ENCODE measurements at regions not wholly inside any gene's neighbourhood (a gene's known extent, or its start where the extent isn't known, plus 50 kb on each side); places are given as distances from the start of the nearest gene placed in this dataset.

DNA sequence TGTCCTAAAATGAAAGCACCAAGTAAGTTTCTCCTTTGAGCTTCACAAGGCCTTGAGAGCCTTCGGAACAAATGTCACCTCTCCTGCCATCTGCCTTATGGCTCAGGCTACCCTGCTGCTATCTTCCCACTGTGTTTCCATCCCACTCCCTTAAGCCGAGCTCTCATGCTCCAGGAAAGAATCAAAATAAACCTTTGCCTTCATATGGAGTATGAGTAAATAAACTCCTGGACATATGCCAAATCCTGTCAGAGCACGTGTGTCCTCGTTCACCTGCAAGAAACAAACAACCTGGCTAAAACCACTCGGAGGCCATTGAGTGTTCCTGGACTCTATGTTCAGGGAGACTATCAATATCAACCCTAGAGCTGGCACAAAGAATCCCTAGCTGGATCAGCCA, 122.3 kb upstream of the CCDC112 start:
- in situ Hi-C loops (cut with HindIII; ENCODE audit: low pct_unique_long_range_greater_than_20kb, low sequenced_read_pairs) = no loop called here
- no peak for DNase-seq (ENCODE audit: low read depth)

DNA sequence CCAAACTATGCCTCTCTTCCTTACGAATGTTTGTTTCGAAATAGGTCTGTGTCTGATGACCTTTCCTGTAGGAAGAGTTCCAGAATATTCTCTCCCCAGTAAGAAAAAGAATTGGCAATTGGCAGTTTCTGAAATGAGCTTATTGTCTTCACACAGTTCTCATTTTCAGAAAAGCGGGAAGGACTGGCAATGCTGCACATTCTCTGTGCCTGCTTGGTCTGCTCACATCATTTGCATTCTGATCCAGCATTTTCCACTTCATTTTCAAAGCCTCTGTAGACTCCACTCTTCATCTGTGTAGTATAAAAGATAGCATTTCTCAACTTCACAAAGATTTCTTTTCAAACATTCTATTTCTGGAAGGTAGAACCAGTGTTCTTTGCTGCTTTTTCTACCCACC, 120.6 kb upstream of the CCDC112 start:
- DNase-seq (ENCODE audit: low read depth) = no peak
- in situ Hi-C loops (cut with HindIII; ENCODE audit: low pct_unique_long_range_greater_than_20kb, low sequenced_read_pairs) = no loop called here

DNA sequence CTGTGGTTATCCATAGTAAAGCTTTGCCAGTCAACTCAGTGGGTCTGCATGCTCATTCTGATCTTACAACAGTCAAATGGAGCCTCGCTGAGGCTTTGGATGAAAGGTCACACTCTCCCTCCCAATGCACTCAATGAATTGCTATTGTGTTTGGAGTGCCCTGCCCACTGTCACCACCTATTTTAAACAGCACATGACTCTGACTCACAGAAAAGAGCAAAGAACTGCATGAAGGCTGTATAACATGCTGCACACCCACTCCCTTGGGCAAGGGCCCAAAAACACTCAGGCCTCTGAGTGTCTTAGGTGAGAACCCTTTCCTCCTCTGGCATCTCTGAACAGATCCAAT, 118.7 kb upstream of the CCDC112 start:
- peak; percentile 83 for DNase-seq (ENCODE audit: low read depth)
- in situ Hi-C loops (cut with HindIII; ENCODE audit: low pct_unique_long_range_greater_than_20kb, low sequenced_read_pairs) = no loop called here

DNA sequence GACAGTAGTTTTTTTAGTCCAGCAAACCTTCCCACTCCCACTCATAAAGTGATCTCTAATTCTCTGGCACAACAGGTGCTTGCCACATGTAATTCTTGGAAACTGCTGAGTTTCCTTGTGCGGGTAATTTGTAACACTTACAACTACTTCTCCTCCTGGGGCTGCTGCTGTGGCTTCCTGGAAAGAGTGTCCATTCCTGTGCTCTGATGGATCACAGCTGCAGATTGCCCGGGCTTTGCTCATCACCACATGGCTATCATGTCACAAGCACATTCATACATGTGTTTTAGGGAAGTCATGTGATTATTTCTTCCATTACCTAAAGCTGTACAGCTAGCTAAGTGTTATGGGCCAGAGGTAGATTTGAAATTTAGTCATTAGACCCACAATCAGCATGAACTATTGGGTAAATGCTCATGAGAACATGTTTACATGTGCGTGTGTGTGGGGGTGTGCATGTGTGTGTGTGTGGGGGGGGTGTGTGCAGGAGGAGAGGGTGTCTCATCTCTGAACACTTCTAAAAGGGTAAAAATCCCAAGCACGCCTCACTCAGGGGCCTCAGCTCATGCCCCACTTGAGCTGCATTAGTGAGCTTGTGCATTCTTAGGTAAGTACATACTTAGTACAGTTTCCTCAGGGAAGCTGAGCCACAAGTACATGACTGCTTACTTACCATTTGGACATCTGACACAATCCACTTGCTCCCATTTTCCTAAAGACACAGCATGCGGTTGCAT, 118.1 kb upstream of the CCDC112 start:
- in situ Hi-C loops (cut with HindIII; ENCODE audit: low pct_unique_long_range_greater_than_20kb, low sequenced_read_pairs) = no loop called here

DNA sequence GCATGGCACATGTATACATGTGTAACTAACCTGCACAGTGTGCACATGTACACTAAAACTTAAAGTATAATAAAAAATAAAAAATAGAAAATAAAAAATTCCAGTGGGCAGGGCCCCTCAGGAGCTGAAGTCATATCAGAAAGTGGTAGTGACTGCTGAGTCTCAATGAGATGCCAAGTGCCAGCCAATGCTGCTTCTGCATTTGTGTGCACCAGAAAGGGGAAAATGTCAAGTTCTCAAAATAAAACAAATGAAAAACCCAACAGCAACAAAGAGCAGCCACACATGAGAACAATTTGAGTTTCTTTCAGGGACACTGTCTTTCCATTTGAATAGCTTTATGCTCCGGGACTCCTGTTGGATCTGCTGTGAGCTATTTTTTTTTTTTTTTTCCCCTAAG, 117.2 kb upstream of the CCDC112 start:
- no peak for DNase-seq (ENCODE audit: low read depth)
- in situ Hi-C loops (cut with HindIII; ENCODE audit: low pct_unique_long_range_greater_than_20kb, low sequenced_read_pairs) = no loop called here

More for the DNA sequence above, 118.1 kb upstream of the CCDC112 start:
- peak; percentile 8 for DNase-seq (ENCODE audit: low read depth)

DNA sequence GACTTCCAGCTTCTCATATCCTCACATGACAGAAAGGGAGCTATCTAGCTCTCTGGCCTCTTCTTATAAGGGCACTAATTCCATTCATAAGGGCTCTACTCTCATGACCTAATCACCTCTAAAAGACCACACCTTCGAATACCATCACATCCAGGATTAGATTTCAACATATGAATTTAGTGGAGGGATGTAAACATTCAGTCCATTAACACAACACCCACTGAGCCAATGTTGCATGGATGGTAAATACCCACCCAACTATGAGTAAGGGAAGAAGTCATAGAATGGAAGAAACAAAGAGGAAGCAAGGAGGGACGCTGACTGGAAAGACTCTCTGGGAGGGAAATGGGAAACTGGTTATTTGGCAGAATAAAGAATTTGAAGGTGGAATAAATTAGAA, 112.6 kb upstream of the CCDC112 start:
- no peak for DNase-seq (ENCODE audit: low read depth)
- in situ Hi-C loops (cut with HindIII; ENCODE audit: low pct_unique_long_range_greater_than_20kb, low sequenced_read_pairs) = no loop called here

DNA sequence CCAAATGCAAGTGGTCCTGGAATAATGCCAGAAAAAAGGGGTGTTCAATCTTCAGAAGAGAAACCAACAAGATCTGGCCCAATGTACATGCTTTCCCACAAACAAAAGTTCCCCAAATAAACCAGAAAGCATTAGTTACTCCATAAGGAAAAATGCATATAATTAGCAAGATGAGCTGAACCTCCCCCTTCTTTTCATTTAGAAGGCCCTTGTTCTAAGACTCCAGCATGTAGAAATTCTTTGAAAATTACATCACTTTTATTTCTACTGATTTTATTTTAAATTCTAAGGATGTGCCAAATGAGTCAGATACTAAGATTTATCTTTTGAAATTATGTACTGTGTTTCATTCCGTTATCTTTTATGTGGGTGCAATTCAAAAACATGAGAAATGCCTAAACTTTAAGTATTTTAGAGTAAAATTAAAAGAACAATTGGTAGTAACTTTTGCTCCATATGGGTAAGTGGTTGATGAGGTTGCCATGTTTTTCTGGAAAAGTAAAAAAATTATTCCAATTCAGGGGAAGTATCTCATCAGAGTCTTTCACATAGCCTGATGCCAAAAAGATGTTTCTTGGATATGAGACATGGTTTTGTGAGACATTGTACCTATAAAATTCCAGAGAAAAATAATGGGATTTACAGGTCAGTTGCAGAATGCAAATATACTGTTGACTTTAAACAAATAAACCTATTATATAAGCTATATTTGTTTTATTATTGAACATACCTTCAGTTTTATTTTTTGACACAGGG, 106.5 kb upstream of the CCDC112 start:
- in situ Hi-C loops (cut with HindIII; ENCODE audit: low pct_unique_long_range_greater_than_20kb, low sequenced_read_pairs) = no loop called here
- no peak for DNase-seq (ENCODE audit: low read depth)

DNA sequence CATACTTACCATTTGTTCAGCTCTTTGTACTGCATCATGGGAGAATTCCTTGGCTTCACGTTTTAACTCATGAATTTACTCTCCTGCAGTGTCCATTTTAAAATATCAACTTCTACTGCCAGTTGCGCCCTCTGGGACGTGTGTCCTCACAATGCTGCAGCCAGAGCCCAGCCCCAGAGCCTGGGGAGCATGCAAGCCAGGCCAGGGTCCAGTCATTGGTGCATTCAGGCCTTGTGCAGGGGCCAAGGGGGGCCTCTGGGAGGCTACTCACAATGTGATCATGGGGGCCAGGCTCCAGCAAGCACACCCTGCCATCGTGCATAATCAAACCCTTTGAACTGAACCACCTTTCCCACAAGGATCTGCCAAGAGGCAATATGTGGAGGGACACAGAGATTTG, 105.6 kb upstream of the CCDC112 start:
- in situ Hi-C loops (cut with HindIII; ENCODE audit: low pct_unique_long_range_greater_than_20kb, low sequenced_read_pairs) = no loop called here
- DNase-seq (ENCODE audit: low read depth) = no peak

DNA sequence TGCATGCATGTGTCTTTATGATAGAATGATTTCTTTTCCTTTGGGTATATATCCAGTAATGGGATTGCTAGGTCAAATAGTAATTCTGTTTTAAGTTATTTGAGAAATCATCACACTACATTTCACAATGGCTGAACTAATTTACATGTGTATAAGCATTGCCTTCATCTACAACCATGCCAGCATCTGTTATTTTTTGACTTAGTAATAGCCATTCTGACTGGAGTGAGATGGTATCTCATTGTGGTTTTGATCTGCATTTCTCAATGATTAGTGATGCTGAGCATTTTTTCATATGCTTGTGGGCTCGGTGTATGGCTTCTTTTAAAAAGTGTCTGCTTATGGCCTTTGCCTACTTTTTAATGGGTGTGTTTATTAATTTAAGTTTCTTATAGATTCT, 102.3 kb upstream of the CCDC112 start:
- DNase-seq (ENCODE audit: low read depth) = no peak
- in situ Hi-C loops (cut with HindIII; ENCODE audit: low pct_unique_long_range_greater_than_20kb, low sequenced_read_pairs) = no loop called here

DNA sequence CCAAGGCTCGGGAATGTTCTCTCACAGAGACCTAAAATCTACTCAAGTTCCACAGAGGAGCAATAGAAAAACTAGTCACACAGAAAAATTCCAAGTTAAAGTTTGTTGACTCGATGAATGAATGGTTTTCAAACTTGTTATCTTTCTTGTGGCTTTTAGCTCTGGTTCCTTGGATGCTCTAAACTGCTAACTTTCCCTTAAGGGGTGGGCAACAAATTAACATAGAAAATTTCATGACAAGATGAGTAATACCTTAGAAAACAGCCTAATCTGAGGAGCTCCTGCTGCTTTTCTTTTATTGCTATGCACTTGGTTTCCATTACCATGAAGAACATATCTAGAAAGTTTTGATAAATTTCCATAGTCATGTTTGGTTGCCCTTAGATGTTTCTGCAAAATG, 100.2 kb upstream of the CCDC112 start:
- no peak for DNase-seq (ENCODE audit: low read depth)
- in situ Hi-C loops (cut with HindIII; ENCODE audit: low pct_unique_long_range_greater_than_20kb, low sequenced_read_pairs) = no loop called here

DNA sequence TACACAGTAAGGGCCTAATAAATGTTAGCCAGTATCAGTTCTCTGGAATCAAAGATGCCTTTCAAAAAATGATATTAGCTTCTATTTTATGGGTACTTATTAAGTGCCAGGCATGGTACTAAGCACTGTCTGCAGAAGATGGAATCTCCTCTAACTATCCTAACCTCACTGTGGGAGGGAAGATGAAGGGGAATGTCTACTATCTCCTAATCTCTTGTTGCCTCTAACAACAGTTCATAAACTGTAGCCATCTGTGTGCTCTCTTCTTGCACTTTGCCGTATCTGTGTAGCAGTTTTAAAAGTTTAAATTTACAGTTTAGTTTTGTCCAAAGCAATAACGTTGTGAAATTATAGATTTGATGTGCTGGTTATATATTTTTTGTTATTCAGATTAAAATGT, 99.6 kb upstream of the CCDC112 start:
- in situ Hi-C loops (cut with HindIII; ENCODE audit: low pct_unique_long_range_greater_than_20kb, low sequenced_read_pairs) = no loop called here
- no peak for DNase-seq (ENCODE audit: low read depth)

DNA sequence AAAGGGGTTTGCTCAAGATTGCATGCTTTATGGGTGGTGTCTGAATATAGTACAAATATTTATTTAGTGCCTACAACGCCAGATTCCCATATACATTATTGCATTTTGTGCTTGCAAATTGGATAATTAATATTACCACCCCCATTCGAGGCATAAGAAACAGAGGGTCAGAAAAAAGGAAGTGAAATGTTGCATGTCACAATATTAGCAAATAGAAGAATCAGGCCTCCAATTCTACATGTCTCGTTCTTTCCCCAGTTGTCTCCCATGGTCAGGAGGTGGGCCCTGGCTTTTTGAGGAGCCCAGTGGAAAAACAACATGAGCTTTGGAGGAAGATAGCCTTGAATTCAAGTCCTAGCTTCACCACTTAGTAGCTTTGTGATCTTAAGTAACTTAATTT, 98.1 kb upstream of the CCDC112 start:
- in situ Hi-C loops (cut with HindIII; ENCODE audit: low pct_unique_long_range_greater_than_20kb, low sequenced_read_pairs) = no loop called here
- no peak for DNase-seq (ENCODE audit: low read depth)

DNA sequence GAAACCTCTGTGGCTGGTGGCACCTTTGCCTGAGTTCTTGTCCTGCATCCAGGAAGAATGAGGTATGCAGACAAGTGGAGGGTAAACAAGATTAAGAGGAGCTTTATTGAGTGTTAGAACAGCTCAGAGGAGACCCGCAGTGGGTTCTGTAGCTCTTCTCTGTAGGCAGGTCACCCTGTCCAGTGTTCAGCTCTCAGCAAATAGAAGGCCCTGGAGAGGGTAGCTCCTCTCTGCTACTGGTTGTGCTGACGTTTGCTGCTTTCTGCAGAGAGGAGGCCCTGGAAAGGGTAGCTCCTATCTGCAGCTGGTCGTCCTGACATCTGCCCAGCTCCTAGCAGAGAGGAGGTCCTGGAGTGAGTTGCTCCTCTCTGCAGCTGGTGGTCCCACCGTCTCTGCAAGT, 96.8 kb upstream of the CCDC112 start:
- DNase-seq (ENCODE audit: low read depth) = no peak
- in situ Hi-C loops (cut with HindIII; ENCODE audit: low pct_unique_long_range_greater_than_20kb, low sequenced_read_pairs) = no loop called here

DNA sequence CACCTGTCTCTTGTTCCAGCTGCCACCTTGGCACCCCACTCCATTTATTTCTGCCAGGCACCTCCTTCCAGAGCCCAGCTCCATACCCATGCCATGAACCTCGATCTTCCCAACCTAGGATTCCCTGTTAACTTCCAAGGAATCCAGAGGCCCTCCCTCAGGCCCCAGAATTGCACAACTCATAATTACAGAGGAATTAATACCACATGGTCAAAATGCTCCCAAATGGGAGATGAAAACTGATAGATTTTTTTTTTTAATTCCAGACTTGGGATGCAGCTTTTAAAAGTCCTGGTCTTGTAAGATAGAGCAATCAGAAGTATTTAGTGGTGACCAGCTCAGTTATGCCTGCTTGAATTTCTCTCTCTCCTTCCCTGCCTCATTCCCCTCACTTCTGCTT, 96.2 kb upstream of the CCDC112 start:
- in situ Hi-C loops (cut with HindIII; ENCODE audit: low pct_unique_long_range_greater_than_20kb, low sequenced_read_pairs) = no loop called here

DNA sequence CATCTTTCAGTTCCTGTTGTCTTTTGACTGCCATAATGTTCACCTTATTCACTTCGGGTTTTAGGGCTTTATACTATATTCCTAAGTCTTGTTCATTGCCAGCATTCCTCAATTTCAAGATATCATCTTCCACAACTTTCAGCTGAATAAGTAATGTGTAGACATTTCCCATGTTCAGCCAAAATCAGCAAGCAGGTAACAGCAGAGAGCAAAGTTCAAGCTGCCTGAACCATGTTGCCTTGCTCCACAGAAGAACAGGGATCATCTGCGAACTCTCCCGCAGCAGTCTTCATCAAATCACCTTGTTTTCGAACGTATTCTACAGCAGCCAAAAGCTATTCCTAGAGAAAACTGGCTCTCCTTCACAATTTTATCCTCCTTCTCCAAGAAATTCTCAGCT, 95.3 kb upstream of the CCDC112 start:
- in situ Hi-C loops (cut with HindIII; ENCODE audit: low pct_unique_long_range_greater_than_20kb, low sequenced_read_pairs) = no loop called here
- DNase-seq (ENCODE audit: low read depth) = no peak

More for the DNA sequence above, 96.2 kb upstream of the CCDC112 start:
- DNase-seq (ENCODE audit: low read depth) = no peak

DNA sequence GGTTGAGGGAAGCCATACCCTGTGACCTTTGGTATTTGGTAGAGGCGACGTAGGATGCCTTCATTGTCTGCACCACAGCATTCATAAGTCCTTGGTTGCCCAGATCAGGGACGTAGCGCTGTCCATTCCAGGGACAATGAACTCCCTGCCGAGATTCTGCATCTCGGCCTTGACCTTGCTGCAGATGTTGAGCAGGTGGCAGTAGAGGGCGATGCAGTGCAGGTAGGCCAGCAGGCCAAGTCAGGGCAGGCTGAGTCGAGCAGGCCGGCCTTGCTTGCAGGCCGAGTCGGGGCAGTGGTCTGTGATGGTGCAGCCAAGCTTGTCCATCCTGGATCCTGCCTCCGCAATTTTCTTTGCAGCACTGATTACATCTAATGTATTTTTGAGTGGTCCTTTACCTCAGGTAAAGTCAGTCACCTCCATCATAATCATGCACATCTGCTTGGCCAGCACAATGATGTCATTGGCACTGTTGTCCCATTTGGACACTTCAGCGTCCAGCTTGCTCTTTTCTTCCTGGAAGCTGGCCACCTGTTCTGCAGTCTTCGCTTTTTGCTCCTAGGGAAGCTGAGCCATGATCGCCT, 93.4 kb upstream of the CCDC112 start:
- DNase-seq (ENCODE audit: low read depth) = no peak
- in situ Hi-C loops (cut with HindIII; ENCODE audit: low pct_unique_long_range_greater_than_20kb, low sequenced_read_pairs) = no loop called here

DNA sequence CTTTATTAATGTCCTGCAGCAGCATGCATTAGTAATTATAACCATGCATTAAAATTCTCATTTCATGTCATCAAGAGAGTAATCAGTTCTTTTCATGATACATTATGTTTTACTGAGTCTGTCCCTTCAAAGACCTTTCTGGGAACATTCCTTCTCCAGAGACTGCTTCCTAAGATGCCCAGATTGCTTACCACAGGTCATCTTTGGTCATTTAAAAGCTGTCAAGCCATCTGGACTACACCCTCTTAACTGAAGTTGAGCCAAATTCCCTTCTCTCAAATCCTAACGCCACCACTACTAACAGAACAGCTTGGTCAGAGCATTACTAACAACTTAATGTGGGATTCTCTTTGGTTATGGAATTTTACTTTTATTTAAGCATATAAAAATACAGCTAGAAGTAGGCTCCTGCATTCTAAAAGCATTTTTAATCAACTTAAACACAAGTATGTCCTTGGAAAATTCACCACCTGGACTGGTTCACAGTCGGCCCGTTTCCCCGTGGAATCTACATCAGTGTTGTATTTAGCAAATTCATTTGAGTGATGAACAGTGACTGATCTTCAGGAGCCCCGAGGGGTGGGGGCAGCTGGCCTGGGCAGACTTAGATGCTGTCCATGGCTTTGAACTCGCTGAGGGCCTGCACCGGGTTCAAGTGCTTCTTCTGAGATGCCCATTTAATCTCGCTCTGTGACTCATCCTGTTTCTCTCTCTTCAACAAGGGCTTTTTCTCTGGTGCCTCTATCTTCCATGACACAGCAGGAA, 92.8 kb upstream of the CCDC112 start:
- in situ Hi-C loops (cut with HindIII; ENCODE audit: low pct_unique_long_range_greater_than_20kb, low sequenced_read_pairs) = no loop called here
- DNase-seq (ENCODE audit: low read depth) = no peak

DNA sequence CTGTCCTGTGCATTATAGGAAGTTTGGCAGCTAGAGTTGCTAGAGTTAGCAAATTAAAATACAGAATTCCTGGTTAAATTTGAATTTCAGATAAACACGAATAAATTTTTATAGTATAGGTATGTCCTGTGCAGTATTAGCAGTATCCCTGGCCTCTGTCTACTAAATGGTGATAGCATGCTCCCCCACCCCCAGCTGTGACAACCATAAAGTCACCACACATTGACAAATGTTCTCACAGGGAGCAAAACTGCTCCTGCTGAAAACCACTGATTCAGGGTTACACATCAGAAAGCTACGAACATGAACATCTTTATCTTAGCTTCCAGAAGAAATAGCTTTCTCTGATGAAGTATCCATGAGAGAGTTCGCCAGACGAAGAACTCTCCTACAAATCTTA, 91.8 kb upstream of the CCDC112 start:
- in situ Hi-C loops (cut with HindIII; ENCODE audit: low pct_unique_long_range_greater_than_20kb, low sequenced_read_pairs) = no loop called here

DNA sequence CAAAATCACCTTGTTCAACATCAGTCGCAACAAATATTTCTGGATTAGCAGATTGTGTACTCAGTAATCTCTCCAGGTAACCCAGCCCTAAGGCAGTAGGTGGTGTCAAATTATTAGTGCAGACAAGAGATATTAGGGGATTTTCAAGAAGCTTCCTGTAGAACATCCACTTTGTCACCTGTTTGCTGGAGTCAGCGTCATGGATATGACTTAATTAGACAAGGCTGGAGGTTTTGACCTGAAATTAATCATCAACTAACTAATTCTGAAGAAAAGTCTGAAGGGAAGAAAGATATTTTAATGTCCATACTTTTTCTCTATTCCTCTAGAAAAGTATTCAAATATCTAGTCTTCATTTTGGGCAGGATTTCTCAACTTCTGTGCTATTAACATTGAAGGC, 91.4 kb upstream of the CCDC112 start:
- in situ Hi-C loops (cut with HindIII; ENCODE audit: low pct_unique_long_range_greater_than_20kb, low sequenced_read_pairs) = no loop called here
- no peak for DNase-seq (ENCODE audit: low read depth)

More for the DNA sequence above, 91.8 kb upstream of the CCDC112 start:
- DNase-seq (ENCODE audit: low read depth) = no peak

Measured in Caki2 (cell line).